Prostate gland (tissue), 2 donors: ENCODE measurements at regions not wholly inside any gene's neighbourhood (a gene's known extent, or its start where the extent isn't known, plus 50 kb on each side); places are given as distances from the start of the nearest gene placed in this dataset.

Experiments
- DNase-seq: peaks from one replicate; pipeline ENCODE4 v3.0.0-alpha.2; 2019; ENCODE audit warnings: low spot score
- H3K27ac ChIP-seq, 2 donors: fragments of 200-600 bp; sonication (generic); 2 replicates each; pipeline ENCODE4 v1.5.1; 2017 to 2019
- H3K27me3 ChIP-seq: fragments of 200-600 bp; sonication (generic); replicated peaks from 2 replicates; pipeline ENCODE4 v1.5.1; 2019; ENCODE audit not compliant: insufficient read depth
- H3K36me3 ChIP-seq, 2 donors: fragments of 200-600 bp; sonication (generic); 1 replicate in 1 of 2; 2 replicates in 1 of 2; pipeline versions ENCODE4 v1.5.1 to v1.8.1; 2017 to 2019
- H3K4me1 ChIP-seq: fragments of 200-600 bp; sonication (generic); replicated peaks from 2 replicates; pipeline ENCODE4 v1.5.1; 2019
- H3K4me3 ChIP-seq, 2 donors: fragments of 200-600 bp; sonication (generic); 2 replicates each; pipeline ENCODE4 v1.5.1; 2017 to 2019
- H3K9me3 ChIP-seq: fragments of 200-600 bp; sonication (generic); 2 replicates; pipeline ENCODE4 v1.5.1; 2017
- CTCF ChIP-seq, 4 experiments: fragments of 200-600 bp in 2 of 4; fragments of 450-650 bp in 2 of 4; sonication (generic) in 2 of 4; IDR thresholded peaks; 1 replicate in 3 of 4; 2 replicates in 1 of 4; pipeline ENCODE4 v1.5.1; 2016 to 2019; ENCODE audit warnings: antibody characterized with exemption in 4 of 4, mild to moderate bottlenecking in 2 of 4, moderate library complexity in 2 of 4
- POLR2A ChIP-seq: fragments of 450-650 bp; IDR thresholded peaks from one replicate; pipeline ENCODE4 v1.6.1; 2016; ENCODE audit warnings: antibody characterized with exemption, mild to moderate bottlenecking
- POLR2AphosphoS5 ChIP-seq: sonication (generic); formaldehyde crosslinking; IDR thresholded peaks from one replicate; pipeline ENCODE4 v1.6.1; 2017; ENCODE audit warnings: antibody characterized with exemption
- WGBS: methylation state at CpG from one replicate; pipeline ENCODE4 v1.1.5; 2018; 5-methylcytosine and 5-hydroxymethylcytosine counted together
- intact Hi-C: fragments of 100-400 bp; cut with DNase I; formaldehyde crosslinking; loops from one replicate; pipeline ENCODE4 v1.14.2; 2022

- no peaks in the 10 kb centered on the region for H3K36me3 ChIP-seq
- intact Hi-C loops, result no loop called here
- no peak for DNase-seq
- no peak overlapping the region for H3K4me3 ChIP-seq
- TF ChIP-seq POLR2A, result no peak
- no peak for TF ChIP-seq POLR2AphosphoS5
- TF ChIP-seq CTCF (IDR thresholded peaks at IDR 0.05), result no peak
- H3K4me1 ChIP-seq, result no peaks in the 10 kb centered on the region
- no peak overlapping the region for H3K27ac ChIP-seq
- H3K9me3 ChIP-seq, result no peaks in the 10 kb centered on the region
- no peaks in the 10 kb centered on the region for H3K27me3 ChIP-seq
Observed at GRCh38 chr9:86547571-86547970, 193.4 kb upstream of the TUT7 start.

GRCh38 chr9:86546712-86547111, 192.5 kb upstream of the TUT7 start:
- no peaks in the 10 kb centered on the region for H3K4me1 ChIP-seq
- no peak overlapping the region for H3K27ac ChIP-seq
- no peak overlapping the region for H3K4me3 ChIP-seq
- H3K9me3 ChIP-seq, result no peaks in the 10 kb centered on the region
- intact Hi-C loops, result no loop called here
- H3K36me3 ChIP-seq, result no peaks in the 10 kb centered on the region
- no peaks in the 10 kb centered on the region for H3K27me3 ChIP-seq
- DNase-seq, result no peak
- 77% methylated on average over 5 of the region's 5 CpGs for WGBS
- TF ChIP-seq POLR2AphosphoS5 (no peak), POLR2A (no peak), CTCF (IDR thresholded peaks at IDR 0.05) (no peak)

GRCh38 chr9:86545090-86545489, 190.9 kb upstream of the TUT7 start:
- Histone ChIP-seq H3K27me3 (no peaks in the 10 kb centered on the region), H3K27ac (no peak overlapping the region), H3K4me1 (no peaks in the 10 kb centered on the region), H3K9me3 (no peaks in the 10 kb centered on the region), H3K36me3 (no peaks in the 10 kb centered on the region), H3K4me3 (no peak overlapping the region)
- 43% methylated on average over 2 of the region's 2 CpGs for WGBS
- no peak for TF ChIP-seq POLR2AphosphoS5
- no peak for TF ChIP-seq CTCF (IDR thresholded peaks at IDR 0.05)
- TF ChIP-seq POLR2A, result no peak
- DNase-seq, result no peak
- intact Hi-C loops, result no loop called here

GRCh38 chr9:86541014-86541570, 186.9 kb upstream of the TUT7 start:
- H3K27me3 ChIP-seq, result no peaks in the 10 kb centered on the region
- H3K36me3 ChIP-seq, result no peaks in the 10 kb centered on the region
- H3K4me1 ChIP-seq, result no peaks in the 10 kb centered on the region
- no peak overlapping the region for H3K4me3 ChIP-seq
- TF ChIP-seq POLR2AphosphoS5 (no peak), CTCF (IDR thresholded peaks at IDR 0.05) (no peak), POLR2A (no peak)
- H3K9me3 ChIP-seq, result no peaks in the 10 kb centered on the region
- no peak for DNase-seq
- intact Hi-C loops, result no loop called here
- 26% methylated on average over 2 of the region's 2 CpGs for WGBS
- H3K27ac ChIP-seq, result no peak overlapping the region

GRCh38 chr9:86535406-86535915, 181.3 kb upstream of the TUT7 start:
- Histone ChIP-seq H3K4me1 (no peaks in the 10 kb centered on the region), H3K9me3 (no peaks in the 10 kb centered on the region), H3K27ac (no peak overlapping the region), H3K27me3 (no peaks in the 10 kb centered on the region), H3K4me3 (no peak overlapping the region), H3K36me3 (no peaks in the 10 kb centered on the region)
- no peak for TF ChIP-seq POLR2AphosphoS5
- no peak for TF ChIP-seq CTCF (IDR thresholded peaks at IDR 0.05)
- TF ChIP-seq POLR2A, result no peak
- intact Hi-C loops, result no loop called here
- 93% methylated on average over 5 of the region's 5 CpGs for WGBS
- DNase-seq, result no peak
